HL-60 (cell line): ENCODE measurements at regions not wholly inside any gene's neighbourhood (a gene's known extent, or its start where the extent isn't known, plus 50 kb on each side); places are given as distances from the start of the nearest gene placed in this dataset.
"Not testable (repeated sequence)": the region's sequence is repeated elsewhere in the genome, so short reads cannot be mapped to it uniquely, and the experiment has no call there.

Experiments used
- DNase-seq, 2 experiments: peaks; one replicate each; pipeline ENCODE4 v3.0.0-alpha.2; 2010 to 2020; ENCODE audit warnings: low read depth in 1 of 2, low spot score in 1 of 2
- H3K27ac ChIP-seq: fragments of 250-450 bp; sonication (Bioruptor Pico); replicated peaks from 2 replicates; pipeline ENCODE4 v1.5.1; 2020; ENCODE audit warnings: mild to moderate bottlenecking, moderate library complexity
- H3K27me3 ChIP-seq: fragments of 250-450 bp; sonication (Bioruptor Pico); 2 replicates; pipeline ENCODE4 v1.5.1; 2021; ENCODE audit warnings: mild to moderate bottlenecking, moderate library complexity; ENCODE audit not compliant: insufficient read depth, poor library complexity, severe bottlenecking
- H3K4me3 ChIP-seq: replicated peaks from 2 replicates; pipeline ENCODE4 v1.5.1; 2011; ENCODE audit warnings: mild to moderate bottlenecking, control low read depth, low read length; ENCODE audit not compliant: insufficient read depth
- GABPA ChIP-seq: IDR thresholded peaks from 2 replicates; pipeline ENCODE4 v1.6.1; 2012; ENCODE audit warnings: low read depth
- POLR2AphosphoS5 ChIP-seq: IDR thresholded peaks from 2 replicates; pipeline ENCODE4 v1.6.1; 2012; ENCODE audit warnings: low read depth
- SPI1 ChIP-seq: IDR thresholded peaks from 2 replicates; pipeline ENCODE4 v1.6.1; 2012; ENCODE audit warnings: low read depth, mild to moderate bottlenecking, borderline replicate concordance
- TF ChIP-seq, protein P1 (sequence below): IDR thresholded peaks from 2 replicates; pipeline ENCODE4 v1.6.1; 2012; ENCODE audit warnings: low read depth; ENCODE audit not compliant: insufficient replicate concordance
- TF ChIP-seq, protein P2 (sequence below): IDR thresholded peaks from one replicate; pipeline ENCODE4 v1.5.1; 2011; ENCODE audit warnings: low read length, control low read depth, inconsistent platforms; ENCODE audit not compliant: insufficient read depth

DNA sequence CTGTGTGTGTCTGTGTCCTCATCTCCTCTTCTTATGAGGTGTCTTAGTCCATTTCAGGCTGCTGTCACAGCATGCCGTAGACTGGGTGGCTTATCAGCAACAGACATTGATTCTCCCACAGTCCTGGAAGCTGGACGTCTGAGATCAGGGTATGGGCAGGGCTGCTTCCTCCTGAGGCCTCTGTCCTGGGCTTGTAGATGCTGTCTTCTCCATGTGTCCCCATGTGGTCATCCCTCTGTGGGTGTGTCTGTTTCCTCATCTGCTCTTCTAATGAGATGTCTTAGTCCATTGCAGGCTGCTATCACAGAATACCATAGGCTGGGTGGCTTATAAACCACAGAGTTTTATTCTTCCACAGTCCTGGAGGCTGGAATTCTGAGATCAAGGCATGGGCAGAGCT, 205.0 kb upstream of the USP9Y start:
- H3K27ac ChIP-seq, result no peak overlapping the region
- no peak overlapping the region for H3K4me3 ChIP-seq
- TF ChIP-seq, protein P1, sequence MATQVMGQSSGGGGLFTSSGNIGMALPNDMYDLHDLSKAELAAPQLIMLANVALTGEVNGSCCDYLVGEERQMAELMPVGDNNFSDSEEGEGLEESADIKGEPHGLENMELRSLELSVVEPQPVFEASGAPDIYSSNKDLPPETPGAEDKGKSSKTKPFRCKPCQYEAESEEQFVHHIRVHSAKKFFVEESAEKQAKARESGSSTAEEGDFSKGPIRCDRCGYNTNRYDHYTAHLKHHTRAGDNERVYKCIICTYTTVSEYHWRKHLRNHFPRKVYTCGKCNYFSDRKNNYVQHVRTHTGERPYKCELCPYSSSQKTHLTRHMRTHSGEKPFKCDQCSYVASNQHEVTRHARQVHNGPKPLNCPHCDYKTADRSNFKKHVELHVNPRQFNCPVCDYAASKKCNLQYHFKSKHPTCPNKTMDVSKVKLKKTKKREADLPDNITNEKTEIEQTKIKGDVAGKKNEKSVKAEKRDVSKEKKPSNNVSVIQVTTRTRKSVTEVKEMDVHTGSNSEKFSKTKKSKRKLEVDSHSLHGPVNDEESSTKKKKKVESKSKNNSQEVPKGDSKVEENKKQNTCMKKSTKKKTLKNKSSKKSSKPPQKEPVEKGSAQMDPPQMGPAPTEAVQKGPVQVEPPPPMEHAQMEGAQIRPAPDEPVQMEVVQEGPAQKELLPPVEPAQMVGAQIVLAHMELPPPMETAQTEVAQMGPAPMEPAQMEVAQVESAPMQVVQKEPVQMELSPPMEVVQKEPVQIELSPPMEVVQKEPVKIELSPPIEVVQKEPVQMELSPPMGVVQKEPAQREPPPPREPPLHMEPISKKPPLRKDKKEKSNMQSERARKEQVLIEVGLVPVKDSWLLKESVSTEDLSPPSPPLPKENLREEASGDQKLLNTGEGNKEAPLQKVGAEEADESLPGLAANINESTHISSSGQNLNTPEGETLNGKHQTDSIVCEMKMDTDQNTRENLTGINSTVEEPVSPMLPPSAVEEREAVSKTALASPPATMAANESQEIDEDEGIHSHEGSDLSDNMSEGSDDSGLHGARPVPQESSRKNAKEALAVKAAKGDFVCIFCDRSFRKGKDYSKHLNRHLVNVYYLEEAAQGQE, result no peak
- no peak for TF ChIP-seq GABPA
- no peak for TF ChIP-seq SPI1
- TF ChIP-seq, protein P2, sequence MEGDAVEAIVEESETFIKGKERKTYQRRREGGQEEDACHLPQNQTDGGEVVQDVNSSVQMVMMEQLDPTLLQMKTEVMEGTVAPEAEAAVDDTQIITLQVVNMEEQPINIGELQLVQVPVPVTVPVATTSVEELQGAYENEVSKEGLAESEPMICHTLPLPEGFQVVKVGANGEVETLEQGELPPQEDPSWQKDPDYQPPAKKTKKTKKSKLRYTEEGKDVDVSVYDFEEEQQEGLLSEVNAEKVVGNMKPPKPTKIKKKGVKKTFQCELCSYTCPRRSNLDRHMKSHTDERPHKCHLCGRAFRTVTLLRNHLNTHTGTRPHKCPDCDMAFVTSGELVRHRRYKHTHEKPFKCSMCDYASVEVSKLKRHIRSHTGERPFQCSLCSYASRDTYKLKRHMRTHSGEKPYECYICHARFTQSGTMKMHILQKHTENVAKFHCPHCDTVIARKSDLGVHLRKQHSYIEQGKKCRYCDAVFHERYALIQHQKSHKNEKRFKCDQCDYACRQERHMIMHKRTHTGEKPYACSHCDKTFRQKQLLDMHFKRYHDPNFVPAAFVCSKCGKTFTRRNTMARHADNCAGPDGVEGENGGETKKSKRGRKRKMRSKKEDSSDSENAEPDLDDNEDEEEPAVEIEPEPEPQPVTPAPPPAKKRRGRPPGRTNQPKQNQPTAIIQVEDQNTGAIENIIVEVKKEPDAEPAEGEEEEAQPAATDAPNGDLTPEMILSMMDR, result no peak
- no peak for TF ChIP-seq POLR2AphosphoS5
- H3K27me3 ChIP-seq, result no peaks in the 10 kb centered on the region
- no peak for DNase-seq

DNA sequence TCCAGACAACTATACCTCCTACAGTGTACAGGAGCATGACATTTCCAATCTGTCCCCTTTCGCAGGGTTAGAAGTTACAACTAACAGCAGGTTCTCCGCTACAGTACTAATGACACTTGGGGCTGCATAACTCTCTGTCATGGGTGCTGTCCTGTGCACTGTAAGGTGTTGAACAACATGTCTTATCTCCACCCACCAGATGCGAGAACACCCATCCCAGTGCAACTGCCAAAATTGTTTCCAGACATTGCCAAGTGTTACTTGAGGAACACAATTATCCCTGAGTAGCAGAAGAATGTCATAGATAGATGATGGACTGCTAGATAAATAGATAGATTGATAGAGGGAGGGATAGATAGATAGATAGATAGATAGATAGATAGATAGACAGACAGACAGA, 200.9 kb upstream of the USP9Y start:
- TF ChIP-seq, protein P1, result no peak
- TF ChIP-seq SPI1 (no peak), GABPA (no peak), POLR2AphosphoS5 (no peak)
- TF ChIP-seq, protein P2, result no peak
- DNase-seq, result no peak
- no peak overlapping the region for H3K27ac ChIP-seq
- no peaks in the 10 kb centered on the region for H3K27me3 ChIP-seq
- no peak overlapping the region for H3K4me3 ChIP-seq

DNA sequence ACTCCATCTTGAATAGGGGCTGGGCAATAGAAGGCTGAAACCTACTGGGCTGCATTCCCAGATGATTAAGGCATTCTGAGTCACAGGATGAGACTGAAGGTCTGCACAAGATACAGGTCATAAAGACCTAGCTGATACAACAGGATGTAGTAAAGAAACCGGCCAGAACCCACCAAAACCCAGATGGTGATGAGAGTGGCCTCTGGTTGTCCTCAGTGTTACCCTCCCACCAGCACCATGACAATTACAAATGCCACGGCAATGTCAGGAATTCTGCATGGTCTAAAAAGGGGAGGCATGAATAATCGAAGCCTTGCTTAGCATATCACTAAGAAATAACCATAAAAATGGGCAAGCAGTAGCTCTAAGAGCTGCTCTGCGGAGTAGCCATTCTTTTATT, 197.0 kb upstream of the USP9Y start:
- not testable (repeated sequence) for H3K27me3 ChIP-seq, H3K4me3 ChIP-seq, DNase-seq, H3K27ac ChIP-seq

DNA sequence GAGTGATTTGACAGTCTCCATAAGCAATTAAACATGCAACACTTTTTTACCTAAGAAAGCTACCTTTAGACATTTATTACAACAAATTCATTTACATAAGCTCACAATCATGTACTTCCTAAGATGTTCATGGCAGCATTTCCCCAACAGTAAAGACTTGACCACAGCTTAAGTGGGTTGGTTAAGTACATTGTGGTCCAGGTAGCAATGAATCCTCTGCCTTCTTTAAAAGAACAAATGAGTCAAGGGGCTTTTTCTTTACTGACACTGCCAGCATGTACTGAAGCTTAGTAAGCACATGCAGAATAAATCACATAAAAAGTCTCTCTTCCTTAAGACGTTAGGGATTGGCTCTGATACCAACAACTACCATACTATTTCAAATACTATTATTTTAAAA, 183.7 kb upstream of the USP9Y start:
- H3K27me3 ChIP-seq, result no peaks in the 10 kb centered on the region
- no peak overlapping the region for H3K4me3 ChIP-seq
- DNase-seq, result no peak
- TF ChIP-seq, protein P2, result no peak
- TF ChIP-seq, protein P1, result no peak
- H3K27ac ChIP-seq, result no peak overlapping the region
